ENCODE measurements at regions not wholly inside any gene's neighbourhood (a gene's known extent, or its start where the extent isn't known, plus 50 kb on each side); places are given as distances from the start of the nearest gene placed in this dataset.
A peak's percentile ranks its signal among the peaks of the same experiment; 100 is the strongest.

DNA sequence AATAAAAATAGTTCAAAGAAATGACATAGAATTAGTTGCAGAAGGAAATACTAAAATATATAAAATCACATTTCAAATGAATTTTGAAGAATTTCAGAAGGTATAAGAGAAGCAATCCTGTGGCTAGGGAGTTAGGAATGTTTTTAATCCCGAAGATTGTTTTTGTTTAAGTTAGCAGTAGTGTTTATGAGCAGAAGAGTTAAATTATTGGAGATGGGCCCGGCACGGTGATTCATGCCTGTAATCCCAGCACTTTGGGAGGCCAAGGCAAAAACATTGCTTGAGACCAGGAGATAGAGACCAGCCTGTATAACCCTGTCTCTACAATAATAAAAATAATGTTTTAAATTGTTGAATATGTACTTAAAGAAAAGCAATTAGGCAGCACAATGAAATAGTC lies 432.5 kb downstream of the MFSD1 start:
- no peak overlapping the region for H3K4me3 ChIP-seq (ENCODE audit: control insufficient read depth, low read depth, low read length)
- TF ChIP-seq, protein P1, sequence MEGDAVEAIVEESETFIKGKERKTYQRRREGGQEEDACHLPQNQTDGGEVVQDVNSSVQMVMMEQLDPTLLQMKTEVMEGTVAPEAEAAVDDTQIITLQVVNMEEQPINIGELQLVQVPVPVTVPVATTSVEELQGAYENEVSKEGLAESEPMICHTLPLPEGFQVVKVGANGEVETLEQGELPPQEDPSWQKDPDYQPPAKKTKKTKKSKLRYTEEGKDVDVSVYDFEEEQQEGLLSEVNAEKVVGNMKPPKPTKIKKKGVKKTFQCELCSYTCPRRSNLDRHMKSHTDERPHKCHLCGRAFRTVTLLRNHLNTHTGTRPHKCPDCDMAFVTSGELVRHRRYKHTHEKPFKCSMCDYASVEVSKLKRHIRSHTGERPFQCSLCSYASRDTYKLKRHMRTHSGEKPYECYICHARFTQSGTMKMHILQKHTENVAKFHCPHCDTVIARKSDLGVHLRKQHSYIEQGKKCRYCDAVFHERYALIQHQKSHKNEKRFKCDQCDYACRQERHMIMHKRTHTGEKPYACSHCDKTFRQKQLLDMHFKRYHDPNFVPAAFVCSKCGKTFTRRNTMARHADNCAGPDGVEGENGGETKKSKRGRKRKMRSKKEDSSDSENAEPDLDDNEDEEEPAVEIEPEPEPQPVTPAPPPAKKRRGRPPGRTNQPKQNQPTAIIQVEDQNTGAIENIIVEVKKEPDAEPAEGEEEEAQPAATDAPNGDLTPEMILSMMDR (IDR thresholded peaks at IDR 0.05; ENCODE audit: control insufficient read depth, insufficient read depth, low read depth, low read length, missing control alignments): no peak
- peak; percentile 45 for DNase-seq (ENCODE audit: low read depth)

DNA sequence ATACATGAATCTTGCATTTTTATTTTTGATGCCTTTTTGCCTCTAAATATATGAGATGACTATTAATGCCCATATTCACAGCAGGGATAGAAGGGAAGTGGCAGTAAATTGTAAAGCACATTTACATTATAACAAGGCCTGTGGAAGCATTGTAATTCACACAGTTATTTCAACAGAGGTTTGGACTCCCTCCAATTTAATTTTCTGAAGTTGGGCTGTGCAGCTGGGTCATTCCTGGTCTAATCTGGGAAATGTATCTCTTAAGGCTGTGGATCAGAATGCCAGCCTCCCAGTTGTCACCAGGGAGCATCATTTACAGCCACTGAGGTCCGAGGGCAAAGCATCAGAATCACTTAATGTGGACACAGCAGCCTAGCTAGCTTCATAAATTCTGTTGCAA lies 434.5 kb downstream of the MFSD1 start:
- no peak for DNase-seq (ENCODE audit: low read depth)
- H3K4me3 ChIP-seq (ENCODE audit: control insufficient read depth, low read depth, low read length): no peak overlapping the region
- TF ChIP-seq, protein P1 (IDR thresholded peaks at IDR 0.05; ENCODE audit: control insufficient read depth, insufficient read depth, low read depth, low read length, missing control alignments): no peak

DNA sequence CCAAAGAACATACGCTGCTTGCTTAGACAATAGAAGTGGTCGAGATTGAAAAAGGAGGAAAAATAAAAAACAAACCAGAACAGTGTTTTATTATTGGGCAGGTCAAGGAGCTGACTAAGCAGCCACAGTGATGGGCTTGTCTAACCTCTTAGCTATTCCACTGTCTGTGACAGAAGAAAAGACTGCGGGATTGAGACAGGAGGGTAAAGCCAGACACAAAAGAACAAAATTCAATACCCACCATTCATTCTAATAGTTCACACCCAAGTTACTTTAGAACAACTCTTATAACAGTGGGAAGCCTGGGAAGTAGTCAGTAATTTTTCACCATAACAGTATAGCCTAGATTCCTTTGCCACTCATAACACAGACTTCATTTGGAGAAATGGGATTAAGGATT lies 435.4 kb downstream of the MFSD1 start:
- H3K4me3 ChIP-seq (ENCODE audit: control insufficient read depth, low read depth, low read length): no peak overlapping the region
- no peak for DNase-seq (ENCODE audit: low read depth)
- TF ChIP-seq, protein P1 (IDR thresholded peaks at IDR 0.05; ENCODE audit: control insufficient read depth, insufficient read depth, low read depth, low read length, missing control alignments): no peak

DNA sequence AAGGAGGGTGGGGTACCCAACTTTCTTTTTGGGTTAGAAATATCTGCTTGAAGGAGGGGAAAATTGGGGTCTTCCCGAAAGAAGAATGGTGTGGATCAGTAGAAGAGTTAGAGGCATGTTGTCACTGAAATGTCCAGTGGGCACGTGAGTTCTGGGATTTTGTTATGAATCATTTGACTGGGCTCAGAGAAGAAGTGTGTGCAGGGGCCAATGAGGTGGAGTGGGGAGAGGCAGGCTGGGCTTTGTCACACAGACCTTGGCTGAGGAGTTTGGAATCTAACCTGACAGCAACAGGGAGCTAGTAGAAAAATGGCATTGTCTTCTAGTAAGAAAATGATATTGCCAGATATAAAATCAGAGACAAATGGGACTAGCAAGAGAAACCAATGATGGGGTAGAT lies 436.8 kb downstream of the MFSD1 start:
- no peak overlapping the region for H3K4me3 ChIP-seq (ENCODE audit: control insufficient read depth, low read depth, low read length)
- DNase-seq (ENCODE audit: low read depth): no peak
- TF ChIP-seq, protein P1 (IDR thresholded peaks at IDR 0.05; ENCODE audit: control insufficient read depth, insufficient read depth, low read depth, low read length, missing control alignments): no peak

DNA sequence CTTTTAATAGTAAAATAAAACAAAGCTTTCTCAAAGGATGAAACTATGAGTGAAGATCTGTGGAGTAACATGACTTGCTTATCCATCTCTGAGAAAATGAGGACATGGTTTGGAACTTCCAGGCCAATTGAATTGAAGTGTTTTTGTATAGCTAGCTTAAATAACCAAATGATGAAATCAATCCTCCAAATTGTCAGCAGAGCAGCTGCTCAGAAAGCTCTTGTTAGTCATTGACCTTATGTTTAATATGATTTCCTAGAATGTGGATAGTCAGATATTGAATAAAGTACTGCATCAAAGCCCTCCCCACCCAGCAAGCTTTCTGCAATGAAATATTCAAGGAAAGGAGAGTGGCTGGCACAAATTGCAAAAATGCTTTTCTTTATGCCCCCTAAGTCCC lies 437.2 kb downstream of the MFSD1 start:
- peak; percentile 40 for DNase-seq (ENCODE audit: low read depth)
- H3K4me3 ChIP-seq (ENCODE audit: control insufficient read depth, low read depth, low read length): no peak overlapping the region
- TF ChIP-seq, protein P1 (IDR thresholded peaks at IDR 0.05; ENCODE audit: control insufficient read depth, insufficient read depth, low read depth, low read length, missing control alignments): no peak

DNA sequence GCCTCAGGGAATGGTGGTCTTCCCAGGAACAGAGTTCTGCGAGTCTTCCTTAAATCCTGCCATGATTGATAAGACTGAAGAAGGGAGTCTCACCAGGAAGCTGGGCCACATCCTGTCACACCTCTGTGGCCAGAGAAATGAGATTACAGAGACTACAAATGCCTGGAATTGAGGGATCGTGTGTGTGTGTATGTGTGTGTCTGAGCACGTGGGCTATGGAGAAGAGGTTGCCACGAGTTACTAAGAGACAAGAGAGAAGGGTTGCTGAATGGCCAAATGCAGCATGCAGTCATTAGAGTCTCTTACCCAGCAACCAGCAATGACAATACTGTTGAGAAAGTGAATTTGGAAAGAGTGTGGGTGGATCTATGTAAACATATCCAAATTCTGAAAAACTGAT lies 443.1 kb downstream of the MFSD1 start:
- no peak for DNase-seq (ENCODE audit: low read depth)
- H3K4me3 ChIP-seq (ENCODE audit: control insufficient read depth, low read depth, low read length): no peak overlapping the region
- TF ChIP-seq, protein P1 (IDR thresholded peaks at IDR 0.05; ENCODE audit: control insufficient read depth, insufficient read depth, low read depth, low read length, missing control alignments): no peak

DNA sequence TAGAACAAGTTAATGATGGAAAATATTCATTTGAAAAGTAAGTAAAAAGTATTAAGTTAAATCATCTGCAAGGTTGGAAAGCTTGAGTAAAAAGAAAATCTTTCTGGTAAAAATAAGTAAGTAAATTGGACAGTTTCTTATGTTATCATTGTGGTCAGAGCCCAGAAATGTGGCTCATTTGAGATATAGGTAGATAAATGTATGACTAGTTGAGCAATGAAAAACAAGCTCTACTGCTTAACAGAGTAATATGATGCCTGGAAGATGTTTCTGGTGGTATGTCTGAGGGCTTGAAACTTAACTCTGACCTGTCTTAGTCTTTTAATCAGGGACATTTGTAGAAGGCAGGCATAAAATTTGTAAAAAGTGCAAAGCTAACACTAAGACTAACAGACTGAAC lies 444.0 kb downstream of the MFSD1 start:
- DNase-seq (ENCODE audit: low read depth): no peak
- TF ChIP-seq, protein P1 (IDR thresholded peaks at IDR 0.05; ENCODE audit: control insufficient read depth, insufficient read depth, low read depth, low read length, missing control alignments): no peak
- no peak overlapping the region for H3K4me3 ChIP-seq (ENCODE audit: control insufficient read depth, low read depth, low read length)
